Activated CD4-positive, alpha-beta T cell treated with anti-CD3 and anti-CD28 coated beads, Interleukin-2, amount 50 U/mL, for 16 hours (primary cell): ENCODE measurements at regions not wholly inside any gene's neighbourhood (a gene's known extent, or its start where the extent isn't known, plus 50 kb on each side); places are given as distances from the start of the nearest gene placed in this dataset.
"Not testable (repeated sequence)": the region's sequence is repeated elsewhere in the genome, so short reads cannot be mapped to it uniquely, and the experiment has no call there.

Experiments
- DNase-seq: peaks from one replicate; pipeline ENCODE4 v3.0.0-alpha.2; 2020

GRCh38 chr2:91498065-91498449 lies 2806.6 kb downstream of the RPIA start:
- DNase-seq: not testable (repeated sequence)

- DNase-seq: not testable (repeated sequence)
These were observed 2807.2 kb downstream of the RPIA start for GRCh38 chr2:91498513-91499250.

GRCh38 chr2:91499431-91500050 lies 2808.1 kb downstream of the RPIA start:
- DNase-seq: not testable (repeated sequence)

- not testable (repeated sequence) for DNase-seq
These were observed 2808.9 kb downstream of the RPIA start for GRCh38 chr2:91500246-91500977.

- DNase-seq: not testable (repeated sequence)
These were observed 2809.5 kb downstream of the RPIA start for GRCh38 chr2:91500978-91501310.

DNA sequence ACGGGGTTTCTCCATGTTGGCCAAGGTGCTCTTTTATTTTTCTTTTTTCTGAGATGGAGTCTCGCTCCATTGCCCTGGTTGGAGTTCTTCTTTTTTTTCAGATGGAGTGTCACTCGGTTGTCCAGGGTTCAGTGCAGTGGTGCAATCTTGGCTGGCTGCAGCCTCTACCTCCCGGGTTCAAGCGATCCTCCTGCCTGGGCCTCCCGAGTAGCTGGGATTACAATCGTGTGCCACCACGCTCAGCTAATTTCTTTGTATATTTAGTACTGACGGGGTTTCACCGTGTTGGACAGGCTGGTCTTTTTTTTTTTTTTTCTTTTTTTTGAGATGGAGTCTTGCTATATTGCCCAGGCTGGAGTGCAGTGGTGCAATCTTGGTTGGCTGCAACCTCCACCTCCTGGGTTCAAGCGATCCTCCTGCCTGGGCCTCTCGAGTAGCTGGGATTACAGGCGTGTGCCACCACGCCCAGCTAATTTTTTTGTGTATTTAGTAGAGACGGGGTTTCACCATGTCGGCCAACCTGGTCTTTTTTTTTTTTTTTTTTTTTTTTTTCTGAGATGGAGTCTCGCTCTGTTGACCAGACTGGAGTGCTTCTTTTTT lies 2810.1 kb downstream of the RPIA start:
- not testable (repeated sequence) for DNase-seq

DNA sequence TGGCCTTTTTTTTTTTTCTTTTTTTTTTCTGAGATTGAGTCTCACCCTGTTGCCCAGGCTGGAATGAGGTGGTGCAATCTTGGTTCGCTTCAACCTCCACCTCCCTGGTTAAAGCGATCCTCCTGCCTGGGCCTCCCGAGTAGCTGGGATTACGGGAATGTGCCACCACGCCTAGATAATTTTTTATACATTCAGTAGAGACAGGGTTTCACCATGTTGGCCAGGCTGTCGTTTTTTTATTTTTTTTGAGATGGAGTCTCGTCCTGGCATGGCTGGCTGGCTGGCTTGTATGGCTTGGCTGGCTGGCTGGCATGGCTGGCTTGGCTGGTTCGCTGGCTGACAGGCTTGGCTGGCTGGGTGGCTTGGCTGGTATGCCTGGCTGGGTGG lies 2812.1 kb downstream of the RPIA start:
- not testable (repeated sequence) for DNase-seq

DNA sequence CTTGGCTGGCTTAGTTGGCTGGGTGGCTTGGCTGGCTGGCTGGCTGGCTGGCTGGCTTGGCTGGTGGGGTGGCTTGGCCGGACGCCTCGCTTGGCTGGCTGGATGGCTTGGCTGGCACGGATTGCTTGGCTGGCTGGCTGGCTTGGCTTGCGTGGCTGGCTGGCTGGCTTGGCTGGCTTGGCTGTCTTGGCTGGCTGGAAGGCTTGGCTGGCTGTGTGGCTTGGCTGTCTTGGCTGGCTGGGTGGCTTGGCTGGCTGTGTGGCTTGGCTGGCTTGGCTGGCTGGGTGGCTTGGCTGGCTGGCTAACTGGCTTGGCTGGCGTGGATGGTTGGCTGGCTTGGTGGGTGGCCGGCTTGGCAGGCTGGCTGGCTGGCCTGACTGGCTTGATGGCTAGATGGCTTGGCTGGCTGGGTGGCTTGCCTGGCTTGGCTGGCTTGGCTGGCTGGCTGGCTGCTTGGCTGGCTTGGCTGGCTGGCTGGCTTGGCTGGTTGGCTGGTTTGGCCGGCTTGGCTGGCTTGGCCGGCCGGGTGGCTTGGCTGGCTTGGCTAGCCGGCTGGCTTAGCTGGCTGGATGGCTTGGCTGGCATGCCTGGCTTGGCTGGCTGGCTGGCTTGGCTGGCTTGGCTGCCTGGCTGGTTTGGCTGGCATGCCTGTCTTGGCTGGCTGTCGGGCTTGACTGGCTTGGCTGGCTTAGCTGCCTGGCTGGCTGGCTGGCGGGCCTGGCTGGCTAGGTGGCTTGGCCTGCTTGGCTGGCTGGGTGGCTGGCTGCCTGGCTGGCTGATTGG lies 2812.7 kb downstream of the RPIA start:
- DNase-seq: not testable (repeated sequence)

DNA sequence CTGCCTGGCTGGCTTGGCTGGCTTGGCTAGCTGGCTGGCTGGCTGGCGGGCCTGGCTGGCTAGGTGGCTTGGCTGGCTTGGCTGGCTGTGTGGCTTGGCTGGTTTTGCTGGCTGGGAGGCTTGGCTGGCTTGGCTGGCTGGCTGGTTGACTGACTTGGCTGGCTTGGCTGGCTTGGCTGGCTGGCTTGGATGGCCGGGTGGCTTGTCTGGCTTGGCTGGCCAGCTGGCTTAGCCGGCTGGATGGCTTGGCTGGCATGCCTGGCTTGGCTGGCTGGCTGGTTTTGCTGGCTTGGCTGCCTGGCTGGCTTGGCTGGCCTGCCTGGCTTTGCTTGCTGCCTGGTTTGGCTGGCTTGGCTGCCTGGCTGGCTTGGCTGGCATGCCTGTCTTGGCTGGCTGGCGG lies 2817.3 kb downstream of the RPIA start:
- not testable (repeated sequence) for DNase-seq

DNA sequence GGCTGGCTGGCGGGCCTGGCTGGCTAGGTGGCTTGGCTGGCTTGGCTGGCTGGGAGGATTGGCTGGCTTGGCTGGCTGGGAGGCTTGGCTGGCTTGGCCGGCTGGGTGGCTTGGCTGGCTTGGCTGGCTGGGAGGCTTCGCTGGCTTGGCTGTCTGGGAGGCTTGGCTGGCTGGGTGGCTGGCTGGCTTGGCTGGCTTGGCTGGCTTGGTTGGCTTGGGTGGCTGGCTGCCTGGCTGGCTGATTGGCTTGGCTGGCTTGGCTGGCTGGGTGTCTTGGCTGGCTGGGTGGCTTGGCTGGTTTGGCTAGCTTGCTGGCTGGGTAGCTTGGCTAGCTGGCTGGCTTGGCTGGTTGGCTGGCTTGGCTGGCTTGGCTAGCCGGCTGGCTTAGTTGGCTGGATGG lies 2817.8 kb downstream of the RPIA start:
- DNase-seq: not testable (repeated sequence)

DNA sequence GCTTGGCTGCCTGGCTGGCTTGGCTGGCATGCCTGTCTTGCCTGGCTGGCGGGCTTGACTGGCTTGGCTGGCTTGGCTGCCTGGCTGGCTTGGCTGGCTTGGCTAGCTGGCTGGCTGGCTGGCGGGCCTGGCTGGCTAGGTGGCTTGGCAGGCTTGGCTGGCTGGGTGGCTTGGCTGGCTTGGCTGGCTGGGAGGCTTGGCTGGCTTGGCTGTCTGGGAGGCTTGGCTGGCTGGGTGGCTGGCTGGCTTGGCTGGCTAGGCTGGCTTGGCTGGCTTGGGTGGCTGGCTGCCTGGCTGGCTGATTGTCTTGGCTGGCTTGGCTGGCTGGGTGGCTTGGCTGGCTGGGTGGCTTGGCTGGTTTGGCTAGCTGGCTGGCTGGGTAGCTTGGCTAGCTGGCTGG lies 2819.7 kb downstream of the RPIA start:
- not testable (repeated sequence) for DNase-seq

- not testable (repeated sequence) for DNase-seq
These were observed 2824.5 kb downstream of the RPIA start for GRCh38 chr2:91515966-91516365.

- DNase-seq: not testable (repeated sequence)
These were observed 2825.2 kb downstream of the RPIA start for GRCh38 chr2:91516669-91517068.

DNA sequence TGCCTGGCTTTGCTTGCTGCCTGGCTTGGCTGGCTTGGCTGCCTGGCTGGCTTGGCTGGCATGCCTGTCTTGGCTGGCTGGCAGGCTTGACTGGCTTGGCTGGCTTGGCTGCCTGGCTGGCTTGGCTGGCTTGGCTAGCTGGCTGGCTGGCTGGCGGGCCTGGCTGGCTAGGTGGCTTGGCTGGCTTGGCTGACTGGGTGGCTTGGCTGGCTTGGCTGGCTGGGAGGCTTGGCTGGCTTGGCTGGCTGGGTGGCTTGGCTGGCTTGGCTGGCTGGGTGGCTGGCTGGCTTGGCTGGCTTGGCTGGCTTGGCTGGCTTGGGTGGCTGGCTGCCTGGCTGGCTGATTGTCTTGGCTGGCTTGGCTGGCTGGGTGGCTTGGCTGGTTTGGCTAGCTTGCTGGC lies 2826.4 kb downstream of the RPIA start:
- DNase-seq: not testable (repeated sequence)

DNA sequence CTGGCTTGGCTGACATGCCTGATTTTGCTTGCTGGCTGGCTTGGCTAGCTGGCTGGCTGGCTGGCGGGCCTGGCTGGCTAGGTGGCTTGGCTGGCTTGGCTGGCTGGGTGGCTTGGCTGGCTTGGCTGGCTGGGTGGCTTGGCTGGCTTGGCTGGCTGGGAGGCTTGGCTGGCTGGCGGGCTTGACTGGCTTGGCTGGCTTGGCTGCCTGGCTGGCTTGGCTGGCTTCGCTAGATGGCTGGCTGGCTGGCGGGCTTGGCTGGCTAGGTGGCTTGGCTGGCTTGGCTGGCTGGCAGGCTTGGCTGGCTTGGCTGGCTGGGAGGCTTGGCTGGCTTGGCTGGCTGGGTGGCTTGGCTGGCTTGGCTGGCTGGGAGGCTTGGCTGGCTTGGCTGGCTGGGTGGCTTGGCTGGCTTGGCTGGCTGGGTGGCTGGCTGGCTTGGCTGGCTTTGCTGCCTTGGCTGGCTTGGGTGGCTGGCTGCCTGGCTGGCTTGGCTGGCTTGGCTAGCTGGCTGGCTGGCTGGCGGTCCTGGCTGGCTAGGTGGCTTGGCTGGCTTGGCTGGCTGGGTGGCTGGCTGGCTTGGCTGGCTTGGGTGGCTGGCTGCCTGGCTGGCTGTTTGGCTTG lies 2827.0 kb downstream of the RPIA start:
- not testable (repeated sequence) for DNase-seq

- not testable (repeated sequence) for DNase-seq
These were observed 2827.9 kb downstream of the RPIA start for GRCh38 chr2:91519359-91519758.

DNA sequence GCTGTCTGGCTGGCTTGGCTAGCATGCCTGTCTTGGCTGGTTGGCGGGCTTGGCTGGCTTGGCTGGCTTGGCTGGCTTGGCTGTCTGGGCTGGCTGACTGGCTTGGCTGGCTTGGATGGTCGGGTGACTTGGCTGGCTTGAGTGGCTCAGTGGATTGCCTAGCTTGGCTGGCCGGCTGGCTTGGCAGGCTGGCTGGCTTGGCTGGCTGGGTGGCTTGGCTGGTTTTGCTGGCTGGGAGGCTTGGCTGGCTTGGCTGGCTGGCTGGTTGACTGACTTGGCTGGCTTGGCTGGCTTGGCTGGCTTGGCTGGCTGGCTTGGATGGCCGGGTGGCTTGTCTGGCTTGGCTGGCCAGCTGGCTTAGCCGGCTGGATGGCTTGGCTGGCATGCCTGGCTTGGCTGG lies 2828.4 kb downstream of the RPIA start:
- DNase-seq: not testable (repeated sequence)

DNA sequence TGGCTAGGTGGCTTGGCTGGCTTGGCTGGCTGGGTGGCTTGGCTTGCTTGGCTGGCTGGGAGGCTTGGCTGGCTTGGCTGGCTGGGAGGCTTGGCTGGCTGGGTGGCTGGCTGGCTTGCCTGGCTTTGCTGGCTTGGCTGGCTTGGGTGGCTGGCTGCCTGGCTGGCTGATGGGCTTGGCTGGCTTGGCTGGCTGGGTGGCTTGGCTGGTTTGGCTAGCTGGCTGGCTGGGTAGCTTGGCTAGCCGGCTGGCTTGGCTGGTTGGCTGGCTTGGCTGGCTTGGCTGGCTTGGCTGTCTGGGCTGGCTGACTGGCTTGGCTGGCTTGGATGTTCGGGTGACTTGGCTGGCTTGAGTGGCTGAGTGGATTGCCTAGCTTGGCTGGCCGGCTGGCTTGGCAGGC lies 2829.1 kb downstream of the RPIA start:
- not testable (repeated sequence) for DNase-seq

GRCh38 chr2:91520972-91521535 lies 2829.6 kb downstream of the RPIA start:
- DNase-seq: not testable (repeated sequence)

- DNase-seq: not testable (repeated sequence)
These were observed 2830.5 kb downstream of the RPIA start for GRCh38 chr2:91521944-91522343.

DNA sequence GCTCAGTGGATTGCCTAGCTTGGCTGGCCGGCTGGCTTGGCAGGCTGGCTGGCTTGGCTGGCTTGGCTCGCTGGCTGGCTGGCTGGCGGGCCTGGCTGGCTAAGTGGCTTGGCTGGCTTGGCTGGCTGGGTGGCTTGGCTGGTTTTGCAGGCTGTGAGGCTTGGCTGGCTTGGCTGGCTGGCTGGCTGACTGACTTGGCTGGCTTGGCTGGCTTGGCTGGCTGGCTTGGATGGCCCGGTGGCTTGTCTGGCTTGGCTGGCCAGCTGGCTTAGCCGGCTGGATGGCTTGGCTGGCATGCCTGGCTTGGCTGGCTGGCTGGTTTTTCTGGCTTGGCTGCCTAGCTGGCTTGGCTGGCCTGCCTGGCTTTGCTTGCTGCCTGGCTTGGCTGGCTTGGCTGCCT lies 2831.4 kb downstream of the RPIA start:
- DNase-seq: not testable (repeated sequence)

- not testable (repeated sequence) for DNase-seq
These were observed 2832.3 kb downstream of the RPIA start for GRCh38 chr2:91523751-91524150.
